ENCODE measurements at regions not wholly inside any gene's neighbourhood (a gene's known extent, or its start where the extent isn't known, plus 50 kb on each side); places are given as distances from the start of the nearest gene placed in this dataset.

GRCh38 chr10:128744811-128745305 lies 618.6 kb upstream of the MKI67 start:
- Histone ChIP-seq H3K36me3 (ENCODE audit: control insufficient read depth in 1 of 2, insufficient read depth in 2 of 2, low read length in 2 of 2) (no peaks in the 10 kb centered on the region), H4K20me1 (ENCODE audit: insufficient read depth) (no peaks in the 10 kb centered on the region), H3K4me2 (ENCODE audit: low read length) (no peak overlapping the region), H3K4me1 (ENCODE audit: control insufficient read depth in 1 of 2, insufficient read depth in 2 of 2, low read length in 2 of 2) (no peaks in the 10 kb centered on the region), H3K27me3 (ENCODE audit: insufficient read depth, low read length) (peaks cover 81% of the 10 kb centered on the region), H2AFZ (ENCODE audit: low read depth, low read length, poor library complexity, severe bottlenecking) (no peak overlapping the region), H3K9me2 (ENCODE audit: insufficient read depth) (no peaks in the 10 kb centered on the region), H3K4me3 (replicated peaks in 1 of 2; ENCODE audit: low read depth in 1 of 2, low read length in 2 of 2) (no peak overlapping the region), H3K27ac (ENCODE audit: low read depth, low read length) (no peak overlapping the region), H3K79me2 (ENCODE audit: insufficient read depth, low read length) (no peaks in the 10 kb centered on the region), H3K9ac (ENCODE audit: low read length) (no peak overlapping the region), H3K9me3 (ENCODE audit: control insufficient read depth in 1 of 2, insufficient read depth in 1 of 2, low read depth in 1 of 2, low read length in 2 of 2) (no peaks in the 10 kb centered on the region)
- TF ChIP-seq CEBPB (IDR thresholded peaks at IDR 0.05; ENCODE audit: low read depth): no peak
- no peak for TF ChIP-seq JUND (IDR thresholded peaks at IDR 0.05)
- TF ChIP-seq POLR2AphosphoS5 (IDR thresholded peaks at IDR 0.05; ENCODE audit: low read depth, low read length): no peak
- intact Hi-C loops (cut with micrococcal nuclease): loop anchor here (5.0 kb wide), 1 partner anchor 483 kb away; no protein-coding TSS in a partner anchor
- ChIA-PET RAD21 (ENCODE audit: low non-redundant PET in 1 of 2, low total read pairs in 2 of 2, uncharacterized antibody in 2 of 2, unreplicated experiment in 2 of 2) (no interaction called here), CTCF (no interaction called here), POLR2A (no interaction called here)
- no peak for DNase-seq (ENCODE audit: low read depth, low spot score)
- BruUV-seq (replicated peaks): no TSS peak
- ATAC-seq: no peak

- intact Hi-C loops (cut with micrococcal nuclease): no loop called here
- POLR2A ChIA-PET: no interaction called here
- no TSS peak for BruUV-seq (replicated peaks)
These were observed 621.5 kb upstream of the MKI67 start for GRCh38 chr10:128747582-128748346.

More at GRCh38 chr10:128747582-128748346, 621.5 kb upstream of the MKI67 start:
- H3K36me3 ChIP-seq (ENCODE audit: control insufficient read depth in 1 of 2, insufficient read depth in 2 of 2, low read length in 2 of 2): no peaks in the 10 kb centered on the region
- H3K27ac ChIP-seq (ENCODE audit: low read depth, low read length): no peak overlapping the region
- H3K4me3 ChIP-seq (replicated peaks in 1 of 2; ENCODE audit: low read depth in 1 of 2, low read length in 2 of 2): no peak overlapping the region
- no peak for TF ChIP-seq POLR2AphosphoS5 (IDR thresholded peaks at IDR 0.05; ENCODE audit: low read depth, low read length)
- no peak for TF ChIP-seq ATF3 (IDR thresholded peaks at IDR 0.05)
- TF ChIP-seq SIN3A (IDR thresholded peaks at IDR 0.05; ENCODE audit: low read depth): no peak
- TF ChIP-seq TCF7L2 (IDR thresholded peaks at IDR 0.05; ENCODE audit: borderline replicate concordance, extremely low read depth, insufficient read depth, insufficient read length): no peak
- TF ChIP-seq ZFX (IDR thresholded peaks at IDR 0.05): no peak
- no peak for TF ChIP-seq JUND (IDR thresholded peaks at IDR 0.05)
- no peak for TF ChIP-seq ELF1 (IDR thresholded peaks at IDR 0.05; ENCODE audit: borderline replicate concordance, low read depth)
- no peak for TF ChIP-seq SP1 (IDR thresholded peaks at IDR 0.05; ENCODE audit: low read depth)
- no peak for TF ChIP-seq CBX3 (IDR thresholded peaks at IDR 0.05; ENCODE audit: low read depth)
- TF ChIP-seq EZH2 (IDR thresholded peaks at IDR 0.05): no peak
- H3K27me3 ChIP-seq (ENCODE audit: insufficient read depth, low read length): peaks cover 70% of the 10 kb centered on the region
- ChIA-PET CTCF (no interaction called here), RAD21 (ENCODE audit: low non-redundant PET in 1 of 2, low total read pairs in 2 of 2, uncharacterized antibody in 2 of 2, unreplicated experiment in 2 of 2) (no interaction called here)
- DNase-seq (ENCODE audit: low read depth, low spot score): no peak
- H2AFZ ChIP-seq (ENCODE audit: low read depth, low read length, poor library complexity, severe bottlenecking): no peak overlapping the region
- H3K79me2 ChIP-seq (ENCODE audit: insufficient read depth, low read length): no peaks in the 10 kb centered on the region
- ATAC-seq: 0 out of 2 replicates have a peak, but pooled peaks have one; percentile 20
- no peaks in the 10 kb centered on the region for H3K4me1 ChIP-seq (ENCODE audit: control insufficient read depth in 1 of 2, insufficient read depth in 2 of 2, low read length in 2 of 2)
- H3K9ac ChIP-seq (ENCODE audit: low read length): no peak overlapping the region
- H3K4me2 ChIP-seq (ENCODE audit: low read length): no peak overlapping the region
- H4K20me1 ChIP-seq (ENCODE audit: insufficient read depth): no peaks in the 10 kb centered on the region
- H3K9me2 ChIP-seq (ENCODE audit: insufficient read depth): no peaks in the 10 kb centered on the region
- no peaks in the 10 kb centered on the region for H3K9me3 ChIP-seq (ENCODE audit: control insufficient read depth in 1 of 2, insufficient read depth in 1 of 2, low read depth in 1 of 2, low read length in 2 of 2)
